ENCODE measurements at regions not wholly inside any gene's neighbourhood (a gene's known extent, or its start where the extent isn't known, plus 50 kb on each side); places are given as distances from the start of the nearest gene placed in this dataset.

GRCh38 chr15:58355382-58355971, 76.3 kb upstream of the LIPC start:
- Histone ChIP-seq H3K9me3 (no peaks in the 10 kb centered on the region), H3K27me3 (no peaks in the 10 kb centered on the region), H3K4me3 (no peak overlapping the region), H3K4me1 (no peaks in the 10 kb centered on the region), H3K36me3 (ENCODE audit: low read depth, missing control alignments) (no peaks in the 10 kb centered on the region), H3K27ac (no peak overlapping the region)
- no peak for DNase-seq
- WGBS, 2 donors: 89 to 90% methylated on average over 9 of the region's 9 CpGs
- intact Hi-C loops (cut with DNase I; ENCODE audit: low total_unique reads): no loop called here
- TF ChIP-seq POLR2A (IDR thresholded peaks at IDR 0.05) (no peak), CTCF (IDR thresholded peaks at IDR 0.05) (no peak)

GRCh38 chr15:58355973-58356372, 75.8 kb upstream of the LIPC start:
- DNase-seq: no peak
- 83 to 91% methylated on average over 6 to 10 of the region's 10 CpGs for WGBS, 2 donors
- no peaks in the 10 kb centered on the region for H3K27me3 ChIP-seq
- H3K27ac ChIP-seq: no peak overlapping the region
- TF ChIP-seq POLR2A (IDR thresholded peaks at IDR 0.05): no peak
- TF ChIP-seq CTCF (IDR thresholded peaks at IDR 0.05): no peak
- H3K4me3 ChIP-seq: no peak overlapping the region
- intact Hi-C loops (cut with DNase I; ENCODE audit: low total_unique reads): no loop called here
- no peaks in the 10 kb centered on the region for H3K36me3 ChIP-seq (ENCODE audit: low read depth, missing control alignments)
- no peaks in the 10 kb centered on the region for H3K4me1 ChIP-seq
- no peaks in the 10 kb centered on the region for H3K9me3 ChIP-seq

GRCh38 chr15:58357529-58358476, 74.0 kb upstream of the LIPC start:
- Histone ChIP-seq H3K9me3 (no peaks in the 10 kb centered on the region), H3K27ac (no peak overlapping the region)
- intact Hi-C loops (cut with DNase I; ENCODE audit: low total_unique reads): no loop called here

GRCh38 chr15:58360421-58361090, 71.2 kb upstream of the LIPC start:
- no peaks in the 10 kb centered on the region for H3K36me3 ChIP-seq (ENCODE audit: low read depth, missing control alignments)
- H3K4me1 ChIP-seq: no peaks in the 10 kb centered on the region
- H3K9me3 ChIP-seq: no peaks in the 10 kb centered on the region
- no peak overlapping the region for H3K4me3 ChIP-seq
- WGBS, 2 donors: 84 to 88% methylated on average over 4 of the region's 4 CpGs
- TF ChIP-seq POLR2A (IDR thresholded peaks at IDR 0.05) (no peak), CTCF (IDR thresholded peaks at IDR 0.05) (no peak)
- intact Hi-C loops (cut with DNase I; ENCODE audit: low total_unique reads): no loop called here
- no peak overlapping the region for H3K27ac ChIP-seq
- DNase-seq: no peak
- no peaks in the 10 kb centered on the region for H3K27me3 ChIP-seq

More at GRCh38 chr15:58357529-58358476, 74.0 kb upstream of the LIPC start:
- DNase-seq: no peak
- Histone ChIP-seq H3K27me3 (no peaks in the 10 kb centered on the region), H3K4me3 (no peak overlapping the region), H3K4me1 (no peaks in the 10 kb centered on the region), H3K36me3 (ENCODE audit: low read depth, missing control alignments) (no peaks in the 10 kb centered on the region)
- WGBS, 2 donors: 84 to 88% methylated on average over 9 of the region's 9 CpGs
- TF ChIP-seq CTCF (IDR thresholded peaks at IDR 0.05) (no peak), POLR2A (IDR thresholded peaks at IDR 0.05) (no peak)
